Subcutaneous abdominal adipose tissue (tissue), 5 donors: ENCODE measurements at regions not wholly inside any gene's neighbourhood (a gene's known extent, or its start where the extent isn't known, plus 50 kb on each side); places are given as distances from the start of the nearest gene placed in this dataset.

Source experiments
- H3K27ac ChIP-seq: one replicate; pipeline ENCODE4 v1.7.0; 2013; ENCODE audit warnings: low read depth, mild to moderate bottlenecking, inconsistent platforms, low read length, moderate library complexity
- H3K27me3 ChIP-seq, 5 donors: one replicate each; pipeline ENCODE4 v1.7.0; 2013; ENCODE audit warnings: low read length in 5 of 5, inconsistent platforms in 1 of 5; ENCODE audit not compliant: control insufficient read depth in 5 of 5, insufficient read depth in 4 of 5
- H3K36me3 ChIP-seq, 5 donors: one replicate each; pipeline ENCODE4 v1.7.0; 2013; ENCODE audit warnings: low read length in 5 of 5; ENCODE audit not compliant: control insufficient read depth in 5 of 5, insufficient read depth in 5 of 5
- H3K4me1 ChIP-seq, 5 donors: one replicate each; pipeline ENCODE4 v1.7.0; 2013; ENCODE audit warnings: low read length in 5 of 5, mild to moderate bottlenecking in 3 of 5, moderate library complexity in 1 of 5; ENCODE audit not compliant: control insufficient read depth in 5 of 5, insufficient read depth in 5 of 5
- H3K4me3 ChIP-seq, 5 donors: one replicate each; pipeline ENCODE4 v1.7.0; 2013; ENCODE audit warnings: low read length in 5 of 5, low read depth in 1 of 5
- H3K9ac ChIP-seq, 5 donors: one replicate each; pipeline ENCODE4 v1.7.0; 2013; ENCODE audit warnings: low read length in 5 of 5, mild to moderate bottlenecking in 4 of 5, moderate library complexity in 3 of 5
- H3K9me3 ChIP-seq, 5 donors: one replicate each; pipeline ENCODE4 v1.7.0; 2013; ENCODE audit warnings: low read length in 5 of 5; ENCODE audit not compliant: control insufficient read depth in 5 of 5
- donor health status: healthy.
- donor health status: healthy.
- donor health status: healthy.
- donor health status: healthy.
- donor health status: healthy.

GRCh38 chr12:58601529-58601928 is 318.8 kb downstream of the LRIG3 start:
- peaks cover 0 to 3% (median 0%) of the 10 kb centered on the region in 5 donors for H3K4me1 ChIP-seq
- H3K36me3 ChIP-seq, result no peaks in the 10 kb centered on the region
- no peak overlapping the region for H3K27ac ChIP-seq
- no peak overlapping the region for H3K4me3 ChIP-seq
- H3K9ac ChIP-seq, result no peak overlapping the region
- no peaks in the 10 kb centered on the region for H3K27me3 ChIP-seq
- no peaks in the 10 kb centered on the region for H3K9me3 ChIP-seq

DNA sequence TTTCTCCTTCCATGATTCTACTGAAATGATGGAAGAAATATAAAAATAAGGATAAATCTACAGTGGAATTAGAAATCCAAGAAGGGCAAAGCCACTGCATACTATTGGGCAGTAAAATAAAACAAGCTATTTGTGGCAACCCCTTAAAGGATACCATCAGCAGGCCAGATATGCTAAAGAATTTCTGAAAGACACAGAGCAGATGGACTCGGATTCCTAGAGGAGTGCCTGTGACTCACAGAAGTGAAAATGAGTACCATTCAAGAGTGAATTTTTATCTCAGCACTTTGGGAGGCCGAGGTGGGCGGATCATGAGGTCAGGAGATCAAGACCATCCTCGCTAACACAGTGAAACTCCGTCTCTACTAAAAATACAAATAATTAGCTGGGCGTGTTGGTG is 318.1 kb downstream of the LRIG3 start:
- Histone ChIP-seq H3K27ac (no peak overlapping the region), H3K36me3 (no peaks in the 10 kb centered on the region), H3K27me3 (no peaks in the 10 kb centered on the region), H3K4me3 (no peak overlapping the region), H3K9ac (no peak overlapping the region), H3K9me3 (no peaks in the 10 kb centered on the region), H3K4me1 (peaks cover 0 to 3% (median 0%) of the 10 kb centered on the region in 5 donors)

- Histone ChIP-seq H3K4me3 (no peak overlapping the region), H3K27ac (no peak overlapping the region), H3K27me3 (no peaks in the 10 kb centered on the region), H3K9ac (no peak overlapping the region), H3K36me3 (no peaks in the 10 kb centered on the region), H3K9me3 (no peaks in the 10 kb centered on the region), H3K4me1 (peaks cover 0 to 3% (median 0%) of the 10 kb centered on the region in 5 donors)
Measured at GRCh38 chr12:58602736-58603135, 317.6 kb downstream of the LRIG3 start.

GRCh38 chr12:58607805-58608204 is 312.5 kb downstream of the LRIG3 start:
- Histone ChIP-seq H3K4me1 (peaks cover 0 to 5% (median 2%) of the 10 kb centered on the region in 5 donors), H3K9me3 (no peaks in the 10 kb centered on the region), H3K27ac (no peak overlapping the region), H3K4me3 (no peak overlapping the region), H3K9ac (no peak overlapping the region), H3K36me3 (no peaks in the 10 kb centered on the region), H3K27me3 (no peaks in the 10 kb centered on the region)

DNA sequence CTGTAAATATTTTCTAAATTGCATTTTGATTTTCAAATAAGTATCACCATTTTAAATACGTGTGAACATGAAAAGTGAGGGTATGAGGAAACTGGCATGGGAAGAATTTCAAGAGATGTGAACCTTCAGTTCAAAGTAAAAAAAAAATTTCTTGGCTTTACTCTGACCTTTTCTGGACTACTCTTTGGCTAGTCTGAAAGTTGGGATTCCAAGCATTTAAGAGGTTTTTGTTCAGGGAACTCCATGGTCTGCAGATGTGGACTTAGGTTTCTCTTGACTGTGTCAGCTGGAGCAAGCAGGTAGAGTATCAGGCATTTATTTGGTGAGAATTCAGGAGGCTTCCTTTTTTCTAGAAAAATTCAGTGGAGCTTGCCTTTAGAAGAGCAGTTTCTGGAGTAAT is 311.6 kb downstream of the LRIG3 start:
- Histone ChIP-seq H3K4me3 (no peak overlapping the region), H3K36me3 (no peaks in the 10 kb centered on the region), H3K9me3 (no peaks in the 10 kb centered on the region), H3K27me3 (no peaks in the 10 kb centered on the region), H3K9ac (no peak overlapping the region), H3K4me1 (peaks cover 0 to 5% (median 0%) of the 10 kb centered on the region in 5 donors), H3K27ac (no peak overlapping the region)

DNA sequence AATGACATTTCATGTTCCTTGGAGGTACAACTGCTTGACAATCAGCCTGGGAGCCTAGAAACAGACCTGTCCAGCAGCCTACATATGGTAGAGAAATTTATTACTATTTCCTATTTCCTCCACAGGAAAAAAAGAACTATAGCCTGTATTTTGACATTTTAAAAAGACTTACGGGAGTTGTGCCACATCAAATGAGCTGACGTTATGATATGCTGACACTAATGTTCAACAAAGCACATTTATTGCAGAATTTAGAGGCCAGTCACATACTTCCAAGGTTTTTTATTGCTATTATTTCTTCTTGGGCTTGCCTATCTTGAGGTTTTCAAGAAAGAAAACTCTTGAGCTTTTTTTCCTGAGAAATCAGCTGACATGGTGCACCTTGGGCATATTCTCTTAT is 305.3 kb downstream of the LRIG3 start:
- no peak overlapping the region for H3K9ac ChIP-seq
- no peaks in the 10 kb centered on the region for H3K36me3 ChIP-seq
- H3K27ac ChIP-seq, result no peak overlapping the region
- H3K4me3 ChIP-seq, result no peak overlapping the region
- no peaks in the 10 kb centered on the region for H3K27me3 ChIP-seq
- H3K4me1 ChIP-seq, result no peaks in the 10 kb centered on the region
- H3K9me3 ChIP-seq, result no peaks in the 10 kb centered on the region

GRCh38 chr12:58615576-58615975 is 304.7 kb downstream of the LRIG3 start:
- H3K36me3 ChIP-seq, result no peaks in the 10 kb centered on the region
- no peak overlapping the region for H3K4me3 ChIP-seq

DNA sequence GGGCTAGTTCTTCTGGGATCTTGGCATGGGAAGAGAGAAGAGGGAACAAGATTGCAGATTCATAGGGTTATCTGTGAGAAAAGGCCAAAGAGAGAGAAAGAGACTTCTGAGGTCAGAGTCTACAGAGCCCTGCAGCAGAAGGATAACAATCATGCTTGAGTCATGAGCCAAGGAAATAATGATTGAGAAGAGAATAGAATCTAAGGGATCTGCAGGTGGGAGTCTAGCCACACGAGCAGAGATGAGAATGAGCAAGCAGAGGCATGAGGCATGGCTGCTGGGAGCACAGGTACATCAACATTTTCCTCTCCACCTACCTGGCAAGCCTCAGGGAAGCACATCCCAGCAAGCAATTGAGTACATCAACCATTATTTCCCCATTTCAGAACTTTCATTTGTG is 303.7 kb downstream of the LRIG3 start:
- Histone ChIP-seq H3K9me3 (no peaks in the 10 kb centered on the region), H3K27ac (no peak overlapping the region), H3K9ac (no peak overlapping the region), H3K4me3 (no peak overlapping the region), H3K27me3 (no peaks in the 10 kb centered on the region), H3K4me1 (no peaks in the 10 kb centered on the region), H3K36me3 (no peaks in the 10 kb centered on the region)

More at GRCh38 chr12:58615576-58615975, 304.7 kb downstream of the LRIG3 start:
- Histone ChIP-seq H3K9me3 (no peaks in the 10 kb centered on the region), H3K27ac (no peak overlapping the region), H3K9ac (no peak overlapping the region), H3K27me3 (no peaks in the 10 kb centered on the region), H3K4me1 (no peaks in the 10 kb centered on the region)

- Histone ChIP-seq H3K9ac (no peak overlapping the region), H3K9me3 (peaks cover 0 to 3% (median 0%) of the 10 kb centered on the region in 5 donors), H3K36me3 (no peaks in the 10 kb centered on the region), H3K4me3 (no peak overlapping the region), H3K27me3 (no peaks in the 10 kb centered on the region), H3K27ac (no peak overlapping the region), H3K4me1 (no peaks in the 10 kb centered on the region)
Measured at GRCh38 chr12:58621126-58621525, 299.2 kb downstream of the LRIG3 start.

DNA sequence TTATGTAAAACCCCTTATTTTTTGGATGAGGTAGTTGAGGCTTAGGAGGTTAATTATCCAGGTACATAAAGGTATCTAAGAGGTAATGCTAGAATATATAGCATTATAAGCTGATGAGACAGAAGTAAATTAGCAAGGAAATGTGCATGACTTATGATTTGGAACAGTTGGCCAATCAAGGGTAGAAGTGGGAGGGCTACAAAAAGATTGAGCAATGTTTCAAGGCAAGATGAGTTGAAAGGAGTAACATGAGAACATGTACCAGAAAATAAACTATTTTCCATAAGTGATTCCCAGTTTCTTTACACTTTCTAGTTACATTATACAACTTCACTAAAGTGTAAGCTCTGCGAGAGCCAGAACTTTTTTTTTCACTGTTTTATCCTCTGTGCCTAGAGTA is 290.9 kb downstream of the LRIG3 start:
- H3K4me1 ChIP-seq, result no peaks in the 10 kb centered on the region
- H3K9ac ChIP-seq, result no peak overlapping the region
- H3K4me3 ChIP-seq, result no peak overlapping the region
- H3K9me3 ChIP-seq, result peaks cover 4 to 15% (median 10%) of the 10 kb centered on the region in 5 donors
- H3K27me3 ChIP-seq, result no peaks in the 10 kb centered on the region
- no peaks in the 10 kb centered on the region for H3K36me3 ChIP-seq
- no peak overlapping the region for H3K27ac ChIP-seq

DNA sequence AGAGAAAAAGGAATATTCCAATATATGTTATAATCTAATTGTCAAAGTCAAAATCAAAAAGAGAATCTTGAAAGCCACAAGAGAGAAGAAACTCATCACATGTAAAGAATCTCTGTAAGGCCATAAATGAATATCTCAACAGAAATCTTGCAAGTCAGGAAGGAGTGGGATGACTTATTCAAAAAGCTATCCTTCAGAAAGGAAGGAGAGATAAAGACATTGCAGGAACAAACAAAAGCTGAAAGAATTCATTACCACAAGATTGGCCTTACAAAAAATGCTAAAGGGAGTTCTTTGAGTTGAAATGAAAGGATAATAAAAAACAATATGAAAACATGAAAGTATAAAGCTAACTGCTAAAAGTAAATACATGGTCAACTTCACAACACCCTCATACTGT is 286.8 kb downstream of the LRIG3 start:
- no peaks in the 10 kb centered on the region for H3K4me1 ChIP-seq
- H3K9me3 ChIP-seq, result peaks cover 4 to 13% (median 10%) of the 10 kb centered on the region in 5 donors
- H3K27ac ChIP-seq, result no peak overlapping the region
- no peaks in the 10 kb centered on the region for H3K36me3 ChIP-seq
- no peak overlapping the region for H3K9ac ChIP-seq
- no peak overlapping the region for H3K4me3 ChIP-seq
- no peaks in the 10 kb centered on the region for H3K27me3 ChIP-seq
